Body of pancreas (tissue), 4 donors: ENCODE measurements at regions not wholly inside any gene's neighbourhood (a gene's known extent, or its start where the extent isn't known, plus 50 kb on each side); places are given as distances from the start of the nearest gene placed in this dataset.

ENCODE experiments used
- CTCF ChIP-seq, 7 experiments: fragments of 450-650 bp in 4 of 7; fragments of 200-600 bp in 3 of 7; sonication (generic) in 3 of 7; IDR thresholded peaks; one replicate each; pipeline ENCODE4 v1.5.1; 2016 to 2019; ENCODE audit warnings: antibody characterized with exemption in 7 of 7
- POLR2A ChIP-seq, 3 donors: fragments of 450-650 bp; IDR thresholded peaks; one replicate each; pipeline ENCODE4 v1.6.1; 2016; ENCODE audit warnings: antibody characterized with exemption in 3 of 3, mild to moderate bottlenecking in 2 of 3

GRCh38 chr13:39859898-39860297 is 204.4 kb downstream of the COG6 start:
- TF ChIP-seq CTCF (IDR thresholded peaks at IDR 0.05), result no peak
- TF ChIP-seq POLR2A (IDR thresholded peaks at IDR 0.05), result no peak
